ENCODE measurements at regions not wholly inside any gene's neighbourhood (a gene's known extent, or its start where the extent isn't known, plus 50 kb on each side); places are given as distances from the start of the nearest gene placed in this dataset.
"Not testable (repeated sequence)": the region's sequence is repeated elsewhere in the genome, so short reads cannot be mapped to it uniquely, and the experiment has no call there.

DNA sequence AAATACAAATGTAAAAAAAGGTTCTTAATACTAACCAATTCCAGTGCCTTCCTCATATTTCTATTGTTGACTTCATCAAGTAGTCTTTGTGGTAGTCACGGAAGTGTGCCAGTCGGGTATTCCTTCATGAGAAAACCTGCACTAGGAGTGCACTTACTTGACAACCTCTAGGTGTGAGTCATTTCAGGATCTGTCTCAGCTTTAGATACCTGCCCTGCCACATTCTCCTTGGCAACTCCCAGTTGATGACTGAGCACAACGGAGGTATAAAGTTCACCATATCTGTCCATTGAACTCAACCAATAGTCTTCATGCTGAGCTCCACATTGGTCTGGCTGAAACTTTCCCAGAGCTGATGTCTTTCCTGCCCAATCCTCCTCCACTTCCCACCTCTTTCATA lies 215.7 kb downstream of the SYT10 start:
- Histone ChIP-seq H3K9ac (ENCODE audit: low read depth, low read length) (no peak overlapping the region), H3K36me3 (ENCODE audit: insufficient read depth, low read length) (no peaks in the 10 kb centered on the region), H4K20me1 (ENCODE audit: insufficient read depth, low read length) (no peaks in the 10 kb centered on the region), H2AFZ (ENCODE audit: low read depth, low read length) (no peak overlapping the region), H3K9me3 (ENCODE audit: insufficient read depth, low read length, severe bottlenecking) (no peaks in the 10 kb centered on the region), H3K27ac (ENCODE audit: low read length) (no peak overlapping the region), H3K27me3 (ENCODE audit: insufficient read depth, low read length, poor library complexity) (no peaks in the 10 kb centered on the region), H3K4me2 (ENCODE audit: insufficient read depth, low read length) (no peak overlapping the region), H3K4me1 (ENCODE audit: insufficient read depth, low read length) (no peaks in the 10 kb centered on the region), H3K79me2 (ENCODE audit: insufficient read depth, low read length) (no peaks in the 10 kb centered on the region), H3K4me3 (ENCODE audit: low read depth in 1 of 2, low read length in 2 of 2) (no peak overlapping the region)
- no peak for ATAC-seq (ENCODE audit: insufficient read depth, low read depth)
- no peak for TF ChIP-seq CTCF (IDR thresholded peaks at IDR 0.05; ENCODE audit: borderline replicate concordance, extremely low read depth, low read length, poor library complexity, severe bottlenecking)
- TF ChIP-seq EZH2 (IDR thresholded peaks at IDR 0.05; ENCODE audit: borderline replicate concordance, low read depth, low read length, severe bottlenecking), result no peak
- no peak for DNase-seq

- H3K27ac ChIP-seq (ENCODE audit: low read length), result no peak overlapping the region
- ATAC-seq (ENCODE audit: insufficient read depth, low read depth) (no peak), DNase-seq (no peak)
- H3K9me3 ChIP-seq (ENCODE audit: insufficient read depth, low read length, severe bottlenecking), result no peaks in the 10 kb centered on the region
- H3K4me3 ChIP-seq (ENCODE audit: low read depth in 1 of 2, low read length in 2 of 2), result no peak overlapping the region
- no peaks in the 10 kb centered on the region for H3K79me2 ChIP-seq (ENCODE audit: insufficient read depth, low read length)
- no peaks in the 10 kb centered on the region for H3K27me3 ChIP-seq (ENCODE audit: insufficient read depth, low read length, poor library complexity)
- H2AFZ ChIP-seq (ENCODE audit: low read depth, low read length), result no peak overlapping the region
- no peak overlapping the region for H3K4me2 ChIP-seq (ENCODE audit: insufficient read depth, low read length)
- H3K4me1 ChIP-seq (ENCODE audit: insufficient read depth, low read length), result no peaks in the 10 kb centered on the region
- H3K9ac ChIP-seq (ENCODE audit: low read depth, low read length), result no peak overlapping the region
- H3K36me3 ChIP-seq (ENCODE audit: insufficient read depth, low read length), result no peaks in the 10 kb centered on the region
- no peak for TF ChIP-seq CTCF (IDR thresholded peaks at IDR 0.05; ENCODE audit: borderline replicate concordance, extremely low read depth, low read length, poor library complexity, severe bottlenecking)
- TF ChIP-seq EZH2 (IDR thresholded peaks at IDR 0.05; ENCODE audit: borderline replicate concordance, low read depth, low read length, severe bottlenecking), result no peak
- no peaks in the 10 kb centered on the region for H4K20me1 ChIP-seq (ENCODE audit: insufficient read depth, low read length)
Measured at GRCh38 chr12:33222357-33222756, 217.3 kb downstream of the SYT10 start.

- H3K4me3 ChIP-seq (ENCODE audit: low read depth in 1 of 2, low read length in 2 of 2), result no peak overlapping the region
- DNase-seq, result no peak
- no peak overlapping the region for H2AFZ ChIP-seq (ENCODE audit: low read depth, low read length)
- no peaks in the 10 kb centered on the region for H3K27me3 ChIP-seq (ENCODE audit: insufficient read depth, low read length, poor library complexity)
- no peak overlapping the region for H3K4me2 ChIP-seq (ENCODE audit: insufficient read depth, low read length)
- no peak overlapping the region for H3K27ac ChIP-seq (ENCODE audit: low read length)
- H3K79me2 ChIP-seq (ENCODE audit: insufficient read depth, low read length), result no peaks in the 10 kb centered on the region
- ATAC-seq (ENCODE audit: insufficient read depth, low read depth), result no peak
- no peaks in the 10 kb centered on the region for H3K4me1 ChIP-seq (ENCODE audit: insufficient read depth, low read length)
- H3K9ac ChIP-seq (ENCODE audit: low read depth, low read length), result no peak overlapping the region
- TF ChIP-seq CTCF (IDR thresholded peaks at IDR 0.05; ENCODE audit: borderline replicate concordance, extremely low read depth, low read length, poor library complexity, severe bottlenecking) (no peak), EZH2 (IDR thresholded peaks at IDR 0.05; ENCODE audit: borderline replicate concordance, low read depth, low read length, severe bottlenecking) (no peak)
- H4K20me1 ChIP-seq (ENCODE audit: insufficient read depth, low read length), result no peaks in the 10 kb centered on the region
- H3K36me3 ChIP-seq (ENCODE audit: insufficient read depth, low read length), result no peaks in the 10 kb centered on the region
- no peaks in the 10 kb centered on the region for H3K9me3 ChIP-seq (ENCODE audit: insufficient read depth, low read length, severe bottlenecking)
Measured at GRCh38 chr12:33205981-33206380, 233.6 kb downstream of the SYT10 start.

DNA sequence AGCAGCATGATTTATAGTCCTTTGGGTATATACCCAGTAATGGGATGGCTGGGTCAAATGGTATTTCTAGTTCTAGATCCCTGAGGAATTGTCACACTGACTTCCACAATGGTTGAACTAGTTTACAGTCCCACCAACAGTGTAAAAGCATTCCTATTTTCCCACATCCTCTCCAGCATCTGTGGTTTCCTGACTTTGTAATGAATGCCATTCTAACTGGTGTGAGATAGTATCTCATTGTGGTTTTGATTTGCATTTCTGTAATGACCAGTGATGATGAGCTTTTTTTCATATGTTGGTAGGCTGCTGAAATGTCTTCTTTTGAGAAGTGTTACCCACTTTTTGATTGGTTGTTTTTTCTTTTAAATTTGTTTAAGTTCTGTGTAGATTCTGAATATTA lies 245.2 kb downstream of the SYT10 start:
- not testable (repeated sequence) for H3K36me3 ChIP-seq (ENCODE audit: insufficient read depth, low read length); ATAC-seq (ENCODE audit: insufficient read depth, low read depth); DNase-seq; H3K4me1 ChIP-seq (ENCODE audit: insufficient read depth, low read length); H3K9me3 ChIP-seq (ENCODE audit: insufficient read depth, low read length, severe bottlenecking); H3K4me2 ChIP-seq (ENCODE audit: insufficient read depth, low read length); H2AFZ ChIP-seq (ENCODE audit: low read depth, low read length); H3K9ac ChIP-seq (ENCODE audit: low read depth, low read length); H3K79me2 ChIP-seq (ENCODE audit: insufficient read depth, low read length); H3K4me3 ChIP-seq (ENCODE audit: low read depth in 1 of 2, low read length in 2 of 2); H3K27ac ChIP-seq (ENCODE audit: low read length); H3K27me3 ChIP-seq (ENCODE audit: insufficient read depth, low read length, poor library complexity); H4K20me1 ChIP-seq (ENCODE audit: insufficient read depth, low read length)

Measured in DND-41 (cell line).